NCI-H146 treated with DMSO at 0.1 percent for 48 hours (cell line): ENCODE measurements at regions not wholly inside any gene's neighbourhood (a gene's known extent, or its start where the extent isn't known, plus 50 kb on each side); places are given as distances from the start of the nearest gene placed in this dataset.
"Not testable (repeated sequence)": the region's sequence is repeated elsewhere in the genome, so short reads cannot be mapped to it uniquely, and the experiment has no call there.

Experiments used
- DNase-seq: peaks from one replicate; lab custom pipeline; 2025; ENCODE audit not compliant: unreplicated experiment; lab: John Stamatoyannopoulos, UW

DNA sequence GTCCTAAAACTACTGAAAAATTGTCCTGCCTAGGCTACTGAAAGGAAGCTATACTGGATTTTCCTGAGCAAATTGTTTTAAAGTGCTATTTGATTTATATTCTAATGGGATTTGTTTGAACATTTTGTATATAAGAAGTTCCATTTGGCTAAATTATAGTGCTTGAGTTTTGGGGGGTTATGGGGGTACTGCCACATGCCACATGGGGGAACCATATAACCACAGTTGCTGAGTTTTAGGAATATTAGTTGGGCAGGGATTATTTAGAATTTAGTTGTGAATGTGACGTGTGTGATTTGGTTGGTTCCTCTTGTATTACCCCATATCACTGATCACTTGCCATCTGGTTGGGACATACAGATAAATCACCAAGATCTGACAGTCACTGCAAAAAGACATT, 224.5 kb upstream of the TAPT1 start:
- DNase-seq = no peak

DNA sequence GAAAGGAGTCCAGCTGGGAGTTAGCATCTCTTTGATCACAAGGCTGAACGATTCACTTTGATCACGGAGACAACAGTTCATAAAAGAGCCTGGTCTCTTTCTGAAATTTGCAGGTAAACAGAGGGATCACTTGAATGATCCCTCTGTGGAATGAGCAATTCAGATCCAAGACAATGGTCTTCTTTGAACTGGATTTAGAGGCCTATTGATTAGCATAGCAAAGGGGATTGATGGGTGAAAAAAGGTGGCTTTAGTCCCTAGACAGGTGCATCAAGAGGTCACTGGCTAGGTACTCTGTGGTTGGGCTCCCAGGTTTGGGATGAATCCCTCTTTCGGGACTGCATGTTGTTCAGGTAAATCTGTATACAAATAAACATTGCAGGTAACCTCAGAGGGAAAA, 223.8 kb upstream of the TAPT1 start:
- DNase-seq = no peak

DNA sequence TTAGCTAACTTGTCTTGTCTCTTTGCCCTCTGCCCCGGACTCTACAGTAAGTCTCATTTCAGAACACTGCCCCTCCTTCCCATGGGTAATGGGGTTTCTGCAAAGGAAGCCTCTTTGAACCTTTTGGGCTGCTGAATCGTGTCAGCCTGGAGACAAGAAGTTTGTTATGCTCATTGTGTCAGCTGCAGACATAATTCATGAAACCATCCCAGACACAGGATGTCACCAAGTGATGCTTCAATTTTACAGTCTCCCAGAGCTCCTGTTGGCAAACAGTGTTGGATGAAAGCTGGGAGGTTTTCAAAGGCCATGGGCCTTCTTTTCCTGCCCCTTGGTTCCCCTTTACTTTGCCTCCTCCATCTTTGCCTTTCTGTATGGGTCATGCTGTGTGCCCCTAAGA, 223.1 kb upstream of the TAPT1 start:
- no peak for DNase-seq

DNA sequence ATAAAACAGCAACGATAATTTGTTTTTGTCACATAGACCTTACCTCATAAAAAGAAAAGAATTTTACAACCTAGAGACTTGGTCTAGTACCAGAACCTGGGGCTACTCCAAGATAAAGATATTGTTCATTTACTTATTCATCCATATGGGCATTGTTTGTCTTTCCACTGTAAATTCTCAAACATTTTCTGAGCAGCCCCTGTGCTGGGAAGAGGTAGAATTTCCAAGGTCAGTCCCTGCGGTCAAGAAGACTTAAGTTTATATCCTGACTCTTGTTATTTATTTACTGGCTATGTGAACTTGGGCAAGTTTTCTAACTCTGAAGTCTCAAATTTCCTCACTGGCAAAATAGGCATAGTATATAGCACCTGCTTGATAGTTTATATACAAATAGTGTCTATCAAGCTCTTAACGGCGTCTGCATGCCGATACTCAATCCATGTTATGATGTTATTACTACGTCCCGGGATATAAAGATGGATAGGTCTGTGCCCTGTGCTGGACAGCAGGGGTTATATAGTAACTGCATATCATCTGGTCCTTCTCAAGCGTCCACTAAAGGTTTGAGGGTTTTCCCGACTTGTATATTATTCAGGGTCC, 222.1 kb upstream of the TAPT1 start:
- DNase-seq = no peak

DNA sequence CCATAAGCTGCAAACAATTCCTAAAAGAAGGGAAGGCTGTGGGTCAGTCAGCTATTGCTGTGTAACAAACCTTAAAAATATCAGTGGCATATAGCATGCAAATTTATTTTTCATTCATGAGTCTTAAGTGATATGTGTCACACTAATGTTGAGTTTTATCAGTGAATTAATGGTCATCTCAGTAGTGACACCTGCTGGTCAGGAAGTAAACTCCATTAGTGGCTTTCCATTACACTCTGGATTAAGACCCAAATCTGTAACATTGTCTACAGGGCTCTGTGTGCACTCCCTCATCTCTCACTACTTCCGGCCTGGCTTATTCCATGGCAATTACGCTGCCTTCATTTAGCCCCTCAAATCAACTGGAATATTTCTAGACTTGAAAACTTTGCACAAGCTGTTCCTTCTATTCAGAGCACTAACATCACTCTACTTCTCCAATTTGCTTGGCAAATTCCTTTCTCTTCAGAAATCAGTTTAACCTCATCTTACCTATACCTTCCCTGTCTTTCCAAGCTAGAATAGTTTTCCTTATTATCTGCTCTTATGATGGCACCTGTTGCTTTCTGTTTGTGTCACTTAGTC, 217.3 kb upstream of the TAPT1 start:
- DNase-seq = peak; percentile 6

DNA sequence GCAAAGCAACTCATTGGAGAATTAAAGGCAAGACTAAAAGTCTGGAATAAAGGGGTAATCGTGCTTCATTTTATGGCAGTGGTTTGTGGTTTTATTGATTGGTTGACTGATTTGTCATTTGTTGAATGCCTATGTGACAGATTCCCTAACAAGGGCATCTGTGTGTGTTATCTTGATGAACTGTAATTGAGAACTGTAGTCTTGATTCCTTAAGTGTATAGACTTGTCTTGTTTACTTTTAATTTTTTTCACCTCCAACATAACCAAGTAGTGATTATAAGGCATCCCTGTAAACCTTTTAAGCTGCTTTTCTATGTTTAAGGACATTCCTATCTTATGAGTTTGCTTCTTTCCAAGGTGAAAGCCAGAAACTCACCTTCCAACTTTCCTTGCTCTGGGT, 216.0 kb upstream of the TAPT1 start:
- DNase-seq = no peak

DNA sequence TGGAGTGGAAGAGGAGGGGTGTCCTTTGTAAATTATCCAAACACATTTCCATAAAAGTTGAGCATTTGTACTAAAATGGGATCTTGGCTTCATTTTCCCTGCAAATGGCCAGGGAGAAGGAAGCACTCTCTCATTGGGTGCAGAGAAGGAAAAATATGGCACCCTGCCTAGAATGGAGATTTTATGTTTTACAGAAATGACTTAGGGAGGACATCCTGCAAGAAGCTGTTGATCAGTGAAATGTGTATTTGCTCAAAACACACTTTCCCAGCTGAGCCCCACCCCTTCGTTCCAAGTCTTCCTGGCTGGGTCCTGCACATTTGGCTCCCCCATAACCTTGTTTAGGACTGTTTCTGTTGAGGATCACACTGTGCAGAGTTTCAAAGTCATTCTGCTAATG, 213.5 kb upstream of the TAPT1 start:
- no peak for DNase-seq

DNA sequence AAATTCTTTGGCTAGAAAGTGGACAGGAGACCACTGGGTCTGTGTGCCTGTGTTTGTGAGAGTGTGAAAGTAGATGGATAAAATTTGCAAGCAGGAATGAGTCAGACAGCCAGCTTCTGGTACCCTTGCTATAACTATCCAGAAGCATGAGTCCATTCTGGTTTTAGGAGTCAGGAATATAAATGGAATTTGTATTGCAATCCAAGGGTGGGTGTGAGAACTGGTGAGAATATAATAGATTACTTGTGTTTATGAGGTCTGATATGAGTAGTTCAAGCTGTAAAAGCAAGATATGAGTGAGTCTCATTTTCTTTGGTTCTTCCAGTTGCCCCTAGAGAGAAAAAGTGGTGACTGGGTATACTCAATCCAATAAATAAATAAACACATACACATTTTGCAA, 212.7 kb upstream of the TAPT1 start:
- no peak for DNase-seq

DNA sequence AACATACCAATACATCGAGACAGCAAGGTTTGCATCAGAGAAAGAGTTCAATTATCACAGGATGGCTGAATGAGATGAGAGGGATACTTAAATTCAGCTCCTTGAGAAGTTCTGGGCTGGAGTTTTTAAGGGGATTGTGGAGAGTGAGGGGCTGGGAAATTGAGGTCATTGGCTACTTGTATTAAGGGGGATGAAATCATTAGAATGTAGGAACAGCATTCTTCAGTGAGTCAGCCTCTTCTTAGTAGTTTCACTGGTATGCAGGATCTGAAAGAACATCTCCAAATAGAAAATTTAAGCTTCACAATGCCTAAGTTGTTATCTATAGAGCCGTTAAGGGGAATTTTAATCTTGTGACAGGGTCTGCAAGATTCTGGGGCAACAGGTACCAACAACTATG, 211.6 kb upstream of the TAPT1 start:
- DNase-seq = no peak

DNA sequence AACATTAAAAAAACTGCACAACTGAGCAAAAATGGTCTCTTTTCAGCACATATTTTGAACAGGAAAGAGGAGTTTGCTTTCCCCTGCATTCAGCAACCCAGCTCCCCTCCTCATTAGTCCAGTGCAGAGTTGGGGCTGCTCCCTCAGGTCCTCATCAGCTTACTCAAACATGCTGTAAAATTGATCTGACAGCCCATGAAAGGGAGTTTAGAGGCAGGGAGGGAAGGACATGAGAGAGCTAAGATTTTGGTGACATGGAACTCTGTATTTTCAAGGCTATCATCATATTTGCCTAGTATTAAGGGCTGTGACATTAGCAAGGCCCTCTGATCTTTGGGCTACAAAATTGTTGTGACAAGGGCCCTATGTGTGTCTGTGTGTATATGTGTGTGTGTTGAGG, 205.6 kb upstream of the TAPT1 start:
- no peak for DNase-seq

DNA sequence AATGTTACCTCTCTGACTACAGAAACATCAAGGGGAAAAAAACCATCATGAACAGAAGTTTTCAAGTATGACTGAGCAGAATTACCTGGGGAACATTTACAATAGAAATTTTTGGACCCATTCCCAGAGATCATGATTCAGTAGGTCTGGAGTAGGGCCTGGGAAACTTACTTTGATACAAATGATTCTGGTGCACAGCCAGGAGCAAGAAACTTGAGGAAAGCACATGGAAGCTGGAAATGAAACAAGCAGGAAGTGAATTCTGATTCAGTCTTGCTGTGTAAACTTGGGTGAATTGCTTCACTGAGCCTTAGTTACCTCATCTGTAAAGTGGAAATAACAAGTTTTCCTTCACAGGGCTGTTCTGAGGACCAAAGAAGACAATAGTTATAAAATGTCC, 192.5 kb upstream of the TAPT1 start:
- DNase-seq = no peak

DNA sequence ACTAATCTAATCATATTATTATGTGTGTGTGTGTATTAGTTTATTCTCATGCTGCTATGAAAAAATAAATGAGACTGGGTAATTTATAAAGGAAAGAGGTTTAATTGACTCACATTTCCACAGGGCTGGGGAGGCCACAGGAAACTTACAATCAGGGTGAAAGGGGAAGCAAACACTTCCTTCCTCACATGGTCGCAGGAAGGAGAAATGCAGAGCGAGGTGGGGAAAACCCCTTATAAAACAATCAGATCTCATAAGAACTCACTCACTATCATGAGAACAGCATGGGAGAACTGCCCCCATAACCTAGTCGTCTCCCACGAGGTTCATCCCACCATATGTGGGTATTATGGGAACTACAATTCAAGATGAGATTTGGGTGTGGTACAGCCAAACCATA, 190.9 kb upstream of the TAPT1 start:
- no peak for DNase-seq

DNA sequence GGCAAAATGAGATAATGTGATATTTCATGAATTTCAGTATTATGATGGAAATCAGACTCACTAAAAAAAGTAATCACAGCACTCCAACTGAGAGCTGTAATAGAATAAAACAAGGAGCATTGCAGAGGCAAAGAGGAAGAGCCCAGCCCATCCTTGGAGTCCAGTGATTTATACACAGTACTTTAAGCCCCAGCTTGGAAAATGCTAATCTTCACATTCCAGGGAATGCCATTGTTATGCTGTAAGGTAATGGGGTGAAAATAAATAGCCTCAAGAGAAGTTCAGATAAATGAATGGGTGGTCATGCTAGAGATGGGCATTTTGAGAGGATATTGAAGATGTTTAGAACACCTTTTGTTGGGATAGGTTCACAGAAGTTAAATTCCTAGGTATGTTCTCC, 190.3 kb upstream of the TAPT1 start:
- DNase-seq = no peak

DNA sequence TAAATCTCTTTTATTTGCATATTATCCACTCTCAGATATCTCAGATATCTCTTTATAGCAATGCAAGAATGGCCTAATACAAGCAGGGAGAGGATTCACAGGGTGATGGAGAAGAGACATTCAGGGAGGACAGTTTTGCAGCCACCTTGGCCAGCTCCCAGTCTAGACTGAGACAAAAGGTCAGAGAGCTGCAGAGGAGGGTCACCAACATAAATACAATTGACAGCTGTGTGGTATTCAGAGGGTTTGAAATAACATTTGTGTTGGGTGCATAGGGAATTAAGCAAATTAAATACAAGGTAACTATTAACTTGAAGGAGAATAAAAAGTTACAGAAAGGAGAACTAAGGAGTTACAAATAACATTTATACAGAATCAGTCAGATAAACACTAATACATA, 189.5 kb upstream of the TAPT1 start:
- no peak for DNase-seq

DNA sequence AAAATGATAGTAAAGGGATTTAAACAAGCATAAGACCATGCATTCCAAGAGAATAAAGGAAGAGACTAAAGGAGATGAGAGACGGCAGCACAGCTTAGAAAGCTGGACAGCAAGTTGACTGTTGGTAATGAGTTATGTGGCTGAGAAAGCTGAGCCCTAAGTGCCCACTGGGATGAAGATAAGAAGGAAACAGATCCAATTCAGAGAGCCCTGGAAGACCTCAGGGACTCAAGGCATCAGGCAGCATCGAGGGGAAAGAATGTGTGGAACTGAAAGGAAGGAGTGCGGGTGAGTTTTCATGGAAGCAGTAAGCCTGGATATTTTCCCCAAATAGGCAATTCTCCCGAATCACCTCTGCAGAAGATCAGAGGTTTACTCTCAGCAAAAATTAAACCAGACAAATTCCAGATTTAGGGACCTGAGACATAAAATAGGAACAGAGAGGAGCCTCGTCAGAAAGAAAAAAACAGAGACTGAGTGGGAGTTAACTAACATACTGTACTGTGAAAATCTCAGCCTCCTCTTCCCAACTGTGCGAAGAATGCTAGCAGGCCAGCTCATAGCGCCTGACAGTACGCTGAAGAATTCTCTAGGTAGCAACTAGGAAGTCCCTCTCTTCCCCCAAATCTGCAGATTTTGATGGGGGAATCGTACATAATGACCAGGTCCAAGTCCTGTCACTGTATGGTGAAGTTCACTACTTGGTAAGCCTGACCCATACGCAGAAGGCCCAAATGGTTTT, 187.7 kb upstream of the TAPT1 start:
- no peak for DNase-seq

DNA sequence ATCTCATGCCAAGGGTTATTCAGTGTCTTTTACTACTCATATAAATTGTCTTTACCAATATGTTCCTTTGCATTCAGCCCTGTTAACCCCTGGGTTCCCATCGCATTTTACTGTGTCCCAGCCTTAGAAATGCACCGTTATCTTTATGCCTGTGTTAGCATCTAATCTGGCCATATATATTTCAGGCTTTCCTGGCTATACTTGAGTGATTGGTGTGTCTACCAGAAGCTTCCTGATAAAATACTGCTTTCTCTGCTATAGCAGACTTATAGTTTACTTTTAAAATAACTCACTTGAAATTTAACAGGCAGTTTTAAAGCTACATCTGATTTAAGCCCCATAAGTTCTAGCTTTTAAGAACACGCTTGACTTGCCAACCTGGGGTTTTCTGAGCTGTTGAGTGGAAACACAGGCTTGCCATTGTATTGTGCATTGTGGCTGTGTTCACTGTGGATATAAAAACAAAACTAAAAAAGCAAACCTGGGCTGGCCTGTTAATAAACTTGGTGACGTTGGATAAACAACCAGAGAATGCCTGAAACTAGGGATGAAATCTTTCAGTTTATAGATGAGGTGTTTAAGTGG, 185.3 kb upstream of the TAPT1 start:
- no peak for DNase-seq

DNA sequence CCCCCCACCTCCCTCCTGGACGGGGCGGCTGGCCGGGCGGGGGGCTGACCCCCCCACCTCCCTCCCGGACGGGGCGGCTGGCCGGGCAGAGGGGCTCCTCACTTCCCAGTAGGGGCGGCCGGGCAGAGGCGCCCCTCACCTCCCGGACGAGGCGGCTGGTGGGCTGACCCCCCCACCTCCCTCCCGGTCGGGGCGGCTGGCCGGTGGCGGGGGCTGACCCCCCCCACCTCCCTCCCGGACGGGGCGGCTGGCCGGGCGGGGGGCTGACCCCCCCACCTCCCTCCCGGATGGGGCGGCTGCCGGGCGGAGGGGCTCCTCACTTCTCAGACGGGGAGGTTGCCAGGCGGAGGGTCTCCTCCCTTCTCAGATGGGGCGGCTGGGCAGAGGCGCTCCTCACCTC, 166.9 kb upstream of the TAPT1 start:
- DNase-seq = not testable (repeated sequence)

DNA sequence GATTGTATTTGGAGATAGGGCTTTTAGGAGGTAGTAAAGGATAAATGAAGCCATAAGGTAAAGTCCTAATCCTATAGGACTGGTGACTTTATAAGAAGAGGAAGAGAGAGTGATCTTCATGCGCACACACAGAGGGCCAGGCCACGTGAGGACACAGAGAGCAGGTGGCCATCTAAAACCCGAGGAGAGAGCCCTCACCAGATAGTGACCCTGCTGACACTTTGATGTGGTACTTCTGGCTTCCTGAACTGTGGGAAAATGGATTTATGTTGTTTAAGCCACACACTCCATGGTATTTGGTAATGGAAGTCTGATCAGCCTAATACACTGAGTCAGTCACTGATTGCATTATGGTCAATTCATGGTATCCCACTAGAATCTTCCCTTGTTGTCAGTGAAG, 164.9 kb upstream of the TAPT1 start:
- no peak for DNase-seq

DNA sequence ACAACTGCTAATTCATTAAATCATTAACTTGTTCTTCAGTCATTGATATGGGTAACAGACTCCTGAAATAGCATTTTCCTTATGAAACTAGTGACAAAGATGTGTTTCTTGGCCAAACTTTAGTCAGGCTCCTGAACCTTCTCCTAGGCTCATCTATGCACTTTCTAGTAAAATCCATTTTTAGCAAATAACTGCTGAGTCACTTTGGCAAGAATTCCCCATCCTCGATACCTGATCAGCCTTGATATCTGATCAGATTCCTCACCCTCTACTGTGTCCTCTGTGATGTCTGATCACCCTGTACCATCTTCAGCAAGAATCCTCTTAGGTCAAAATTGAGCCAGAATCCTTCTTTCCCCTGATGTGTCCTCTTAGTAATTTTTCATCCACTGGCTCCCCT, 161.2 kb upstream of the TAPT1 start:
- no peak for DNase-seq

DNA sequence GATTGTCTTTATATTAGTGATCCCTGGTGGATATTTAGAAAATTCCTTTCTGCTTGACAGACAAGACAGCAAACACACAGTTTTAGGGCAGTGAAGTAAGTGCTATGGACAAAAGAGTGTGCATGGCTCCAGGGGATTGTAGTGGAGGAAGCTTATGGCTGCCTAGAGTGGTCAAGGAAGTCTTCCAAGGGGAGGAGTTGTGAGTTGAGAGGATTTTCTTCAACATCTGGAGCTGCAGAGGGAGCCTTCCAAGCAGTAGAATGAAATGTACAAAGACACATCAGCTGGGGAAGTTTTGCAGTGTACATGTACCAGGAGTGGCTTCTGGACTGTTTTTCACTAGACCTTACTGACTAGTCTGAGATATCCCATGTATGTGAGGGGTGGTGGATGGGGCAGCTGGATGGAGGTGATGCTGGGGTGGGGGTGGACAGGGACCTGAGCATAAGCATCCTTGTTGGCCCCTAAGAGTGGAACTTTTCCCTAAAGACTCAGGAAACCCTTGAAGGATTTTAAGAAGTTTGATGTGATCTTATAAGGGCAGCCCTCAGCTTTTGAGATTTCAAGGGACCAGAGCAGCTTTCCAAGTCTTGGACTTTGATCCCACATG, 160.5 kb upstream of the TAPT1 start:
- DNase-seq = no peak

DNA sequence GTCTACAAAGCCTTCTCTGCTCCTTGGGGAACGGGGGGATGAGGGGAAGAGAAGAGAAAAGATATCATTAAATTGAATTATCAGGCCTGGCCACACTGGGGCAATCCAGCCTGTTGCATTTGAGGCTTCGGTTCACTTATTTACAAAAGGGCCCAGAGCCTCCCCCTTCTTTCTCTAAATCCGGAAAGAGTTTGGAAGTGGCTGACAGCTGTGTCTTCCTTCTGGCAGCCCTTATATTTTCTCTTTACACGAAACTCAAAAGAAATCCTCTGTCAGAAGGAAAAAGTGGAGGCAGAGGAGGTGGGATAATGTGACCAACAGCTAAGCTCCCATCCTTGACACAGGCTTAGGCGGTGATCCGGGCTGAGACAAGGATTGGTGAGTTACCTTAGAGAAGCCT, 158.3 kb upstream of the TAPT1 start:
- DNase-seq = no peak

DNA sequence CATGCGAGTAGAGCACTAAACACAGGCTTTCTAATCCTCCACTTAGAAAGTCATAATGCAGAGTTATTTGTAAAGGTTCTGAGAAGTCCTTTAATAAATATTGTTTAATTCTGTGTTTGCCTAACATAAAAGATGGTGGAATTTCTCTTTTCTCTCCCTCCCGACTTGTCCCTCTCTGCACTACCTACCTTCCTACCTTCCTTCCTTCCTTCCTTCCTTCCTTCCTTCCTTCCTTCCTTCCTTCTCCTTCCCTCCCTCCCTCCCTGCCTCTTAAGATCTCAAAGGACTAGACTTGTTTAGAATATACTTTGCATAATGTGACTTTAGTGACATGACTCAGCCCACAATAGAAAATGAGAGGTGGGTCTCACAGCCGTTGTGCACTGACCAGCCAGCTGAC, 156.3 kb upstream of the TAPT1 start:
- DNase-seq = no peak
